H1 (cell line): ENCODE measurements at regions not wholly inside any gene's neighbourhood (a gene's known extent, or its start where the extent isn't known, plus 50 kb on each side); places are given as distances from the start of the nearest gene placed in this dataset.

ENCODE experiments used
- FOSL1 ChIP-seq: IDR thresholded peaks from 2 replicates; pipeline ENCODE4 v1.6.1; 2011; ENCODE audit warnings: mild to moderate bottlenecking, low read depth, low read length, moderate library complexity; ENCODE audit not compliant: insufficient read depth
- SUZ12 ChIP-seq: fragments of 200-600 bp; sonication (generic); IDR thresholded peaks from 2 replicates; pipeline ENCODE4 v1.6.1; 2012; ENCODE audit warnings: mild to moderate bottlenecking, inconsistent platforms, low read length, moderate library complexity, mixed read lengths

DNA sequence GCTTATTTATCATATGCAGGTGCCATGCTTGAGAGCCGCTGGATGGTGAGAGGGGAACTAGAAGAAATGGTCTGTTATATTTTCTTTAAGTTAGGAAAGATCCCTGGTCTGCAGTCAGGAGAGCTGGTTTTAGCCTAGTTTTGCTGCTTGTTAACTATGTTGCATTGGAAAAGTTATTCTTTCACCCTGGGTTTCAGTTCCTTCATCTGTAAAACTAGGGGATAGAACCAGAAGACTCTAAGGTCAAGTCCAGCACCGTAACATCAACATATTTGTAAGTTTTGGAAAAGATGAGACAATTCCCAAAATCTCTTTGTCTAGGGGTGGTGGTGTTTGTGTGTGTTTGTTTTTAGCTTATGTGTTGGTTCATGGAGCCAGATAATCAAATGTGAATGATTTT lies 304.0 kb downstream of the QKI start (continued):
- TF ChIP-seq SUZ12: no peak
- TF ChIP-seq FOSL1: no peak
- TF ChIP-seq, all 59 proteins: peak for 0
